Colonic mucosa (tissue), 4 donors: ENCODE measurements at regions not wholly inside any gene's neighbourhood (a gene's known extent, or its start where the extent isn't known, plus 50 kb on each side); places are given as distances from the start of the nearest gene placed in this dataset.

Experiments used
- DNase-seq: peaks from one replicate; pipeline ENCODE4 v3.0.0-alpha.2; 2020
- H3K27ac ChIP-seq: fragments of 200-600 bp; one replicate; pipeline ENCODE4 v1.8.0; 2021
- H3K27me3 ChIP-seq: fragments of 200-600 bp; one replicate; pipeline ENCODE4 v1.8.0; 2021
- H3K36me3 ChIP-seq: fragments of 200-600 bp; one replicate; pipeline ENCODE4 v1.8.0; 2021
- H3K4me1 ChIP-seq: fragments of 200-600 bp; one replicate; pipeline ENCODE4 v1.8.0; 2021; ENCODE audit warnings: mild to moderate bottlenecking
- H3K4me3 ChIP-seq: fragments of 200-600 bp; one replicate; pipeline ENCODE4 v1.8.0; 2021
- H3K9ac ChIP-seq, 2 donors: one replicate each; pipeline ENCODE4 v1.7.0; 2013; ENCODE audit warnings: control low read depth in 2 of 2, low read depth in 2 of 2, low read length in 2 of 2
- H3K9me3 ChIP-seq: fragments of 200-600 bp; one replicate; pipeline ENCODE4 v1.8.0; 2021
- CTCF ChIP-seq: fragments of 200-600 bp; IDR thresholded peaks from one replicate; pipeline ENCODE4 v1.8.0; 2022; ENCODE audit warnings: antibody characterized with exemption, mild to moderate bottlenecking
- intact Hi-C: fragments of 100-400 bp; cut with DNase I; formaldehyde crosslinking; loops from one replicate; pipeline ENCODE4 v1.14.1; 2022
- donor health status: healthy.
- donor health status: DM: no; HTN: no; CAD: no.
- donor health status: DM: no; HTN: no; CAD: no.

- TF ChIP-seq CTCF, result no peak
- Histone ChIP-seq H3K27ac (no peak overlapping the region), H3K4me1 (no peaks in the 10 kb centered on the region), H3K27me3 (no peaks in the 10 kb centered on the region), H3K4me3 (no peak overlapping the region), H3K9me3 (no peaks in the 10 kb centered on the region), H3K9ac (no peak overlapping the region), H3K36me3 (no peaks in the 10 kb centered on the region)
- no peak for DNase-seq
- intact Hi-C loops, result no loop called here
These were observed 837.8 kb upstream of the LRRN3 start for GRCh38 chr7:110253093-110253492.

GRCh38 chr7:110257673-110258072 is 833.3 kb upstream of the LRRN3 start:
- DNase-seq, result no peak
- intact Hi-C loops, result no loop called here
- H3K4me1 ChIP-seq, result no peaks in the 10 kb centered on the region
- H3K27ac ChIP-seq, result no peak overlapping the region
- no peak overlapping the region for H3K9ac ChIP-seq
- H3K9me3 ChIP-seq, result no peaks in the 10 kb centered on the region
- no peaks in the 10 kb centered on the region for H3K36me3 ChIP-seq
- no peak for TF ChIP-seq CTCF
- no peaks in the 10 kb centered on the region for H3K27me3 ChIP-seq
- no peak overlapping the region for H3K4me3 ChIP-seq

GRCh38 chr7:110262251-110262650 is 828.7 kb upstream of the LRRN3 start:
- DNase-seq, result no peak
- H3K4me1 ChIP-seq, result no peaks in the 10 kb centered on the region
- no peak for TF ChIP-seq CTCF
- no peak overlapping the region for H3K27ac ChIP-seq
- no peak overlapping the region for H3K9ac ChIP-seq
- no peaks in the 10 kb centered on the region for H3K9me3 ChIP-seq
- no peak overlapping the region for H3K4me3 ChIP-seq
- intact Hi-C loops, result no loop called here
- no peaks in the 10 kb centered on the region for H3K36me3 ChIP-seq
- no peaks in the 10 kb centered on the region for H3K27me3 ChIP-seq

GRCh38 chr7:110264288-110264687 is 826.6 kb upstream of the LRRN3 start:
- no peak for DNase-seq
- no peak for TF ChIP-seq CTCF
- intact Hi-C loops, result no loop called here
- Histone ChIP-seq H3K36me3 (no peaks in the 10 kb centered on the region), H3K4me3 (no peak overlapping the region), H3K9ac (no peak overlapping the region), H3K27me3 (no peaks in the 10 kb centered on the region), H3K27ac (no peak overlapping the region), H3K9me3 (no peaks in the 10 kb centered on the region), H3K4me1 (no peaks in the 10 kb centered on the region)

- H3K36me3 ChIP-seq, result no peaks in the 10 kb centered on the region
- no peak for TF ChIP-seq CTCF
- intact Hi-C loops, result no loop called here
- H3K9me3 ChIP-seq, result no peaks in the 10 kb centered on the region
- H3K27ac ChIP-seq, result no peak overlapping the region
- no peak for DNase-seq
- H3K4me3 ChIP-seq, result no peak overlapping the region
- no peak overlapping the region for H3K9ac ChIP-seq
- H3K27me3 ChIP-seq, result no peaks in the 10 kb centered on the region
- no peaks in the 10 kb centered on the region for H3K4me1 ChIP-seq
These were observed 809.6 kb upstream of the LRRN3 start for GRCh38 chr7:110281362-110281761.

- intact Hi-C loops, result no loop called here
These were observed 807.9 kb upstream of the LRRN3 start for GRCh38 chr7:110283056-110283455.

More at GRCh38 chr7:110283056-110283455, 807.9 kb upstream of the LRRN3 start:
- no peak for TF ChIP-seq CTCF
- no peak overlapping the region for H3K4me3 ChIP-seq
- no peaks in the 10 kb centered on the region for H3K9me3 ChIP-seq
- H3K4me1 ChIP-seq, result no peaks in the 10 kb centered on the region
- no peaks in the 10 kb centered on the region for H3K27me3 ChIP-seq
- H3K27ac ChIP-seq, result no peak overlapping the region
- H3K36me3 ChIP-seq, result no peaks in the 10 kb centered on the region
- DNase-seq, result no peak
- no peak overlapping the region for H3K9ac ChIP-seq
